ENCODE measurements at regions not wholly inside any gene's neighbourhood (a gene's known extent, or its start where the extent isn't known, plus 50 kb on each side); places are given as distances from the start of the nearest gene placed in this dataset.

DNA sequence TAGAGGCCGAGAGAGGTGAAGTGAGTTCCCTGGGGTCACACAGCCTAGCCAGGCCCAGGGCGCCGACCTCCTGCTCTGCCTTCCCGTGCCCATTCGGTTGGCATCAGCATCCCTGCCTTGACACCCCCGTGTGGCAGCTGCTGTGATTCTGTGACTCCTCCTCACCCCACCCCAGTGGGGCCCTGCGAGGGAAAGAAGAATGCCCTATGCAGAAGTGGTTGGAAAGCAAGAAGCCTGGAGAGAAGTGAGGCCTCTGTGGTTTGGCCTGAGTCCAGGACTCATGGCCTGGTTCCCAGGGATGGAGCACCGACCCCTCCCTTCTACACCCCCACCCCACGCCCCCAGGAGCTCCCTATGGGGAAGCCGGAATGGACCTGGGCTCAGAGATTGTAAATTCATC lies 296.2 kb downstream of the SEC14L1 start:
- TF ChIP-seq, protein P1, sequence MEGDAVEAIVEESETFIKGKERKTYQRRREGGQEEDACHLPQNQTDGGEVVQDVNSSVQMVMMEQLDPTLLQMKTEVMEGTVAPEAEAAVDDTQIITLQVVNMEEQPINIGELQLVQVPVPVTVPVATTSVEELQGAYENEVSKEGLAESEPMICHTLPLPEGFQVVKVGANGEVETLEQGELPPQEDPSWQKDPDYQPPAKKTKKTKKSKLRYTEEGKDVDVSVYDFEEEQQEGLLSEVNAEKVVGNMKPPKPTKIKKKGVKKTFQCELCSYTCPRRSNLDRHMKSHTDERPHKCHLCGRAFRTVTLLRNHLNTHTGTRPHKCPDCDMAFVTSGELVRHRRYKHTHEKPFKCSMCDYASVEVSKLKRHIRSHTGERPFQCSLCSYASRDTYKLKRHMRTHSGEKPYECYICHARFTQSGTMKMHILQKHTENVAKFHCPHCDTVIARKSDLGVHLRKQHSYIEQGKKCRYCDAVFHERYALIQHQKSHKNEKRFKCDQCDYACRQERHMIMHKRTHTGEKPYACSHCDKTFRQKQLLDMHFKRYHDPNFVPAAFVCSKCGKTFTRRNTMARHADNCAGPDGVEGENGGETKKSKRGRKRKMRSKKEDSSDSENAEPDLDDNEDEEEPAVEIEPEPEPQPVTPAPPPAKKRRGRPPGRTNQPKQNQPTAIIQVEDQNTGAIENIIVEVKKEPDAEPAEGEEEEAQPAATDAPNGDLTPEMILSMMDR (IDR thresholded peaks at IDR 0.05) = no peak
- TF ChIP-seq, protein P2, sequence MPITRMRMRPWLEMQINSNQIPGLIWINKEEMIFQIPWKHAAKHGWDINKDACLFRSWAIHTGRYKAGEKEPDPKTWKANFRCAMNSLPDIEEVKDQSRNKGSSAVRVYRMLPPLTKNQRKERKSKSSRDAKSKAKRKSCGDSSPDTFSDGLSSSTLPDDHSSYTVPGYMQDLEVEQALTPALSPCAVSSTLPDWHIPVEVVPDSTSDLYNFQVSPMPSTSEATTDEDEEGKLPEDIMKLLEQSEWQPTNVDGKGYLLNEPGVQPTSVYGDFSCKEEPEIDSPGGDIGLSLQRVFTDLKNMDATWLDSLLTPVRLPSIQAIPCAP (CRISPR knock-in tag; IDR thresholded peaks at IDR 0.05) = no peak
- TF ChIP-seq, protein P3, sequence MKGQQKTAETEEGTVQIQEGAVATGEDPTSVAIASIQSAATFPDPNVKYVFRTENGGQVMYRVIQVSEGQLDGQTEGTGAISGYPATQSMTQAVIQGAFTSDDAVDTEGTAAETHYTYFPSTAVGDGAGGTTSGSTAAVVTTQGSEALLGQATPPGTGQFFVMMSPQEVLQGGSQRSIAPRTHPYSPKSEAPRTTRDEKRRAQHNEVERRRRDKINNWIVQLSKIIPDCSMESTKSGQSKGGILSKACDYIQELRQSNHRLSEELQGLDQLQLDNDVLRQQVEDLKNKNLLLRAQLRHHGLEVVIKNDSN (CRISPR knock-in tag; IDR thresholded peaks at IDR 0.05) = no peak
- TF ChIP-seq NR2C2 (CRISPR knock-in tag; IDR thresholded peaks at IDR 0.05) (no peak), CREM (CRISPR knock-in tag; IDR thresholded peaks at IDR 0.05) (no peak), TEAD4 (CRISPR knock-in tag; IDR thresholded peaks at IDR 0.05) (no peak), JUN (CRISPR knock-in tag; IDR thresholded peaks at IDR 0.05) (no peak)
- TF ChIP-seq, protein P4, sequence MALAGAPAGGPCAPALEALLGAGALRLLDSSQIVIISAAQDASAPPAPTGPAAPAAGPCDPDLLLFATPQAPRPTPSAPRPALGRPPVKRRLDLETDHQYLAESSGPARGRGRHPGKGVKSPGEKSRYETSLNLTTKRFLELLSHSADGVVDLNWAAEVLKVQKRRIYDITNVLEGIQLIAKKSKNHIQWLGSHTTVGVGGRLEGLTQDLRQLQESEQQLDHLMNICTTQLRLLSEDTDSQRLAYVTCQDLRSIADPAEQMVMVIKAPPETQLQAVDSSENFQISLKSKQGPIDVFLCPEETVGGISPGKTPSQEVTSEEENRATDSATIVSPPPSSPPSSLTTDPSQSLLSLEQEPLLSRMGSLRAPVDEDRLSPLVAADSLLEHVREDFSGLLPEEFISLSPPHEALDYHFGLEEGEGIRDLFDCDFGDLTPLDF (CRISPR knock-in tag; IDR thresholded peaks at IDR 0.05) = no peak
- TF ChIP-seq, protein P5, sequence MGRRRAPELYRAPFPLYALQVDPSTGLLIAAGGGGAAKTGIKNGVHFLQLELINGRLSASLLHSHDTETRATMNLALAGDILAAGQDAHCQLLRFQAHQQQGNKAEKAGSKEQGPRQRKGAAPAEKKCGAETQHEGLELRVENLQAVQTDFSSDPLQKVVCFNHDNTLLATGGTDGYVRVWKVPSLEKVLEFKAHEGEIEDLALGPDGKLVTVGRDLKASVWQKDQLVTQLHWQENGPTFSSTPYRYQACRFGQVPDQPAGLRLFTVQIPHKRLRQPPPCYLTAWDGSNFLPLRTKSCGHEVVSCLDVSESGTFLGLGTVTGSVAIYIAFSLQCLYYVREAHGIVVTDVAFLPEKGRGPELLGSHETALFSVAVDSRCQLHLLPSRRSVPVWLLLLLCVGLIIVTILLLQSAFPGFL (CRISPR knock-in tag; IDR thresholded peaks at IDR 0.05; ENCODE audit: borderline replicate concordance) = no peak
- TF ChIP-seq, protein P6, sequence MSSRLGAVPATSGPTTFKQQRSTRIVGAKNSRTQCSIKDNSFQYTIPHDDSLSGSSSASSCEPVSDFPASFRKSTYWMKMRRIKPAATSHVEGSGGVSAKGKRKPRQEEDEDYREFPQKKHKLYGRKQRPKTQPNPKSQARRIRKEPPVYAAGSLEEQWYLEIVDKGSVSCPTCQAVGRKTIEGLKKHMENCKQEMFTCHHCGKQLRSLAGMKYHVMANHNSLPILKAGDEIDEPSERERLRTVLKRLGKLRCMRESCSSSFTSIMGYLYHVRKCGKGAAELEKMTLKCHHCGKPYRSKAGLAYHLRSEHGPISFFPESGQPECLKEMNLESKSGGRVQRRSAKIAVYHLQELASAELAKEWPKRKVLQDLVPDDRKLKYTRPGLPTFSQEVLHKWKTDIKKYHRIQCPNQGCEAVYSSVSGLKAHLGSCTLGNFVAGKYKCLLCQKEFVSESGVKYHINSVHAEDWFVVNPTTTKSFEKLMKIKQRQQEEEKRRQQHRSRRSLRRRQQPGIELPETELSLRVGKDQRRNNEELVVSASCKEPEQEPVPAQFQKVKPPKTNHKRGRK (CRISPR knock-in tag; IDR thresholded peaks at IDR 0.05; ENCODE audit: borderline replicate concordance) = no peak

All from WTC11 (cell line).